Gastrocnemius medialis (tissue), 4 donors: ENCODE measurements at regions not wholly inside any gene's neighbourhood (a gene's known extent, or its start where the extent isn't known, plus 50 kb on each side); places are given as distances from the start of the nearest gene placed in this dataset.

Source experiments
- CTCF ChIP-seq, 5 experiments: fragments of 450-650 bp in 3 of 5; fragments of 200-600 bp in 2 of 5; sonication (generic) in 2 of 5; IDR thresholded peaks in 4 of 5; conservative IDR thresholded peaks in 1 of 5; 1 replicate in 4 of 5; 2 replicates in 1 of 5; pipeline ENCODE4 v1.5.1; 2016 to 2019; ENCODE audit warnings: antibody characterized with exemption in 5 of 5, mild to moderate bottlenecking in 3 of 5, moderate library complexity in 3 of 5
- POLR2A ChIP-seq, 2 donors: fragments of 450-650 bp; IDR thresholded peaks; one replicate each; pipeline ENCODE4 v1.6.1; 2017; ENCODE audit warnings: antibody characterized with exemption in 2 of 2, mild to moderate bottlenecking in 2 of 2, moderate library complexity in 2 of 2

- TF ChIP-seq CTCF (IDR thresholded peaks at IDR 0.05 in 4 of 5, conservative IDR thresholded peaks at IDR 0.05 in 1 of 5): no peak
- TF ChIP-seq POLR2A (IDR thresholded peaks at IDR 0.05): no peak
Measured at GRCh38 chr6:51494342-51494741, 593.1 kb downstream of the PKHD1 start.
